BLaER1 treated with 17β-estradiol and CSF1 and Interleukin-3, amounts not matched to agents 10 nM and 100 nM (cell line): ENCODE measurements at regions not wholly inside any gene's neighbourhood (a gene's known extent, or its start where the extent isn't known, plus 50 kb on each side); places are given as distances from the start of the nearest gene placed in this dataset.

ENCODE experiments used
- H3K27ac ChIP-seq, 11 experiments: shearing (Covaris generic); formaldehyde crosslinking; 2 replicates each; pipeline ENCODE4 v1.8.1; 2022
- H3K27me3 ChIP-seq, 11 experiments: shearing (Covaris generic); formaldehyde crosslinking; 2 replicates each; pipeline ENCODE4 v1.8.1; 2022
- H3K36me3 ChIP-seq, 11 experiments: shearing (Covaris generic); formaldehyde crosslinking; 2 replicates each; pipeline ENCODE4 v1.8.1; 2022
- H3K4me1 ChIP-seq, 10 experiments: shearing (Covaris generic); formaldehyde crosslinking; 2 replicates each; pipeline ENCODE4 v1.8.1; 2022
- H3K4me2 ChIP-seq, 11 experiments: shearing (Covaris generic); formaldehyde crosslinking; 2 replicates each; pipeline ENCODE4 v1.8.1; 2022
- H3K4me3 ChIP-seq, 10 experiments: shearing (Covaris generic); formaldehyde crosslinking; 2 replicates each; pipeline ENCODE4 v1.8.1; 2022
- H3K9ac ChIP-seq, 11 experiments: shearing (Covaris generic); formaldehyde crosslinking; 2 replicates each; pipeline ENCODE4 v1.8.1; 2022
- H3K9me3 ChIP-seq, 11 experiments: shearing (Covaris generic); formaldehyde crosslinking; replicated peaks in 1 of 11; 2 replicates each; pipeline ENCODE4 v1.8.1; 2022
- H4K20me1 ChIP-seq, 11 experiments: shearing (Covaris generic); formaldehyde crosslinking; 2 replicates each; pipeline ENCODE4 v1.8.1; 2022
- Cebpa-rat ChIP-seq, 11 experiments: shearing (Covaris generic); IDR thresholded peaks; 2 replicates each; pipeline ENCODE4 v1.8.1; 2022

- Histone ChIP-seq H3K4me1 (peaks cover 0 to 62% (median 4%) of the 10 kb centered on the region in 10 experiments; a peak in 9 of 20 replicates), H3K36me3 (no peaks in the 10 kb centered on the region), H3K9ac (no peak overlapping the region), H4K20me1 (no peaks in the 10 kb centered on the region), H3K4me2 (peak overlapping the region in 3 of 11 experiments; percentile 66 to 73 (median 73); a peak in 6 of 22 replicates), H3K4me3 (no peak overlapping the region), H3K27me3 (no peaks in the 10 kb centered on the region), H3K27ac (peak overlapping the region in 3 of 11 experiments; percentile 49 to 57 (median 53); a peak in 6 of 22 replicates), H3K9me3 (peaks cover 19 to 32% (median 24%) of the 10 kb centered on the region in 11 experiments)
- TF ChIP-seq Cebpa-rat (IDR thresholded peaks at IDR 0.05) = no peak
These were observed 621.0 kb downstream of the NPHP4 start for GRCh38 chr1:5371270-5371669.

- H3K27ac ChIP-seq = peak overlapping the region in 3 of 11 experiments; percentile 48 to 57 (median 49); a peak in 4 of 22 replicates
- no peak for TF ChIP-seq Cebpa-rat (IDR thresholded peaks at IDR 0.05)
- peaks cover 19 to 32% (median 24%) of the 10 kb centered on the region in 11 experiments for H3K9me3 ChIP-seq
- peaks cover 0 to 62% (median 4%) of the 10 kb centered on the region in 10 experiments; a peak in 9 of 20 replicates for H3K4me1 ChIP-seq
- H3K4me2 ChIP-seq = peak overlapping the region in 5 of 11 experiments; percentile 24 to 73 (median 66); a peak in 9 of 22 replicates
- H4K20me1 ChIP-seq = no peaks in the 10 kb centered on the region
- H3K36me3 ChIP-seq = no peaks in the 10 kb centered on the region
- no peaks in the 10 kb centered on the region for H3K27me3 ChIP-seq
- H3K4me3 ChIP-seq = no peak overlapping the region
- no peak overlapping the region for H3K9ac ChIP-seq
These were observed 621.9 kb downstream of the NPHP4 start for GRCh38 chr1:5370311-5370710.

GRCh38 chr1:5369223-5369622 lies 623.0 kb downstream of the NPHP4 start:
- H3K36me3 ChIP-seq = no peaks in the 10 kb centered on the region
- H3K9me3 ChIP-seq = peaks cover 16 to 29% (median 22%) of the 10 kb centered on the region in 11 experiments
- H3K27me3 ChIP-seq = no peaks in the 10 kb centered on the region
- H3K27ac ChIP-seq = no peak overlapping the region
- H3K4me1 ChIP-seq = peaks cover 0 to 60% (median 4%) of the 10 kb centered on the region in 10 experiments; a peak in 9 of 20 replicates
- H3K9ac ChIP-seq = no peak overlapping the region
- no peak overlapping the region for H3K4me3 ChIP-seq
- H3K4me2 ChIP-seq = peak overlapping the region in 3 of 11 experiments; percentile 66 to 73 (median 73); a peak in 3 of 22 replicates
- no peaks in the 10 kb centered on the region for H4K20me1 ChIP-seq
- TF ChIP-seq Cebpa-rat (IDR thresholded peaks at IDR 0.05) = no peak

- Histone ChIP-seq H3K27ac (no peak overlapping the region), H3K4me1 (peaks cover 0 to 50% (median 4%) of the 10 kb centered on the region in 10 experiments; a peak in 9 of 20 replicates), H3K4me2 (peak overlapping the region in 3 of 11 experiments; percentile 3 to 36 (median 27); a peak in 3 of 22 replicates), H3K36me3 (no peaks in the 10 kb centered on the region), H3K27me3 (no peaks in the 10 kb centered on the region), H3K4me3 (no peak overlapping the region), H4K20me1 (no peaks in the 10 kb centered on the region), H3K9me3 (peaks cover 6 to 19% (median 12%) of the 10 kb centered on the region in 11 experiments), H3K9ac (no peak overlapping the region)
- no peak for TF ChIP-seq Cebpa-rat (IDR thresholded peaks at IDR 0.05)
These were observed 624.0 kb downstream of the NPHP4 start for GRCh38 chr1:5368201-5368600.

GRCh38 chr1:5367306-5367705 lies 624.9 kb downstream of the NPHP4 start:
- Histone ChIP-seq H3K9me3 (peaks cover 0 to 10% (median 3%) of the 10 kb centered on the region in 11 experiments; a peak in 10 of 22 replicates), H4K20me1 (no peaks in the 10 kb centered on the region), H3K27me3 (no peaks in the 10 kb centered on the region), H3K4me3 (no peak overlapping the region), H3K4me1 (peaks cover 0 to 41% (median 4%) of the 10 kb centered on the region in 10 experiments; a peak in 9 of 20 replicates), H3K9ac (no peak overlapping the region), H3K36me3 (no peaks in the 10 kb centered on the region), H3K27ac (no peak overlapping the region), H3K4me2 (peak overlapping the region in 3 of 11 experiments; percentile 3 to 36 (median 27); a peak in 1 of 22 replicates)
- no peak for TF ChIP-seq Cebpa-rat (IDR thresholded peaks at IDR 0.05)

- Histone ChIP-seq H3K4me2 (no peak overlapping the region), H3K36me3 (no peaks in the 10 kb centered on the region), H3K4me1 (peaks cover 0 to 35% (median 4%) of the 10 kb centered on the region in 10 experiments; a peak in 9 of 20 replicates), H3K9ac (no peak overlapping the region), H3K27ac (no peak overlapping the region), H3K9me3 (peaks cover 2 to 9% (median 6%) of the 10 kb centered on the region in 11 experiments; a peak in 17 of 22 replicates), H3K27me3 (no peaks in the 10 kb centered on the region), H4K20me1 (no peaks in the 10 kb centered on the region), H3K4me3 (no peak overlapping the region)
- TF ChIP-seq Cebpa-rat (IDR thresholded peaks at IDR 0.05) = no peak
These were observed 626.5 kb downstream of the NPHP4 start for GRCh38 chr1:5365751-5366150.

- Histone ChIP-seq H3K4me3 (no peak overlapping the region), H3K27ac (no peak overlapping the region), H3K9ac (no peak overlapping the region), H3K4me2 (no peak overlapping the region), H3K9me3 (peaks cover 13 to 21% (median 18%) of the 10 kb centered on the region in 11 experiments), H3K4me1 (peaks cover 0 to 23% (median 0%) of the 10 kb centered on the region in 10 experiments; a peak in 6 of 20 replicates), H3K27me3 (no peaks in the 10 kb centered on the region), H3K36me3 (no peaks in the 10 kb centered on the region), H4K20me1 (no peaks in the 10 kb centered on the region)
- TF ChIP-seq Cebpa-rat (IDR thresholded peaks at IDR 0.05) = no peak
These were observed 627.6 kb downstream of the NPHP4 start for GRCh38 chr1:5364591-5364990.

- Histone ChIP-seq H3K27ac (no peak overlapping the region), H4K20me1 (no peaks in the 10 kb centered on the region), H3K4me3 (no peak overlapping the region), H3K4me1 (no peaks in the 10 kb centered on the region), H3K9me3 (peaks cover 37 to 51% (median 39%) of the 10 kb centered on the region in 11 experiments), H3K36me3 (no peaks in the 10 kb centered on the region), H3K27me3 (no peaks in the 10 kb centered on the region), H3K9ac (no peak overlapping the region), H3K4me2 (no peak overlapping the region)
- TF ChIP-seq Cebpa-rat (IDR thresholded peaks at IDR 0.05) = no peak
These were observed 637.5 kb downstream of the NPHP4 start for GRCh38 chr1:5354681-5355080.

- TF ChIP-seq Cebpa-rat (IDR thresholded peaks at IDR 0.05) = no peak
These were observed 640.9 kb downstream of the NPHP4 start for GRCh38 chr1:5351366-5351765.

More at GRCh38 chr1:5351366-5351765, 640.9 kb downstream of the NPHP4 start:
- no peak overlapping the region for H3K4me3 ChIP-seq
- no peaks in the 10 kb centered on the region for H3K27me3 ChIP-seq
- no peaks in the 10 kb centered on the region for H4K20me1 ChIP-seq
- no peak overlapping the region for H3K4me2 ChIP-seq
- peaks cover 0 to 12% (median 8%) of the 10 kb centered on the region in 10 experiments; a peak in 10 of 20 replicates for H3K4me1 ChIP-seq
- H3K9ac ChIP-seq = no peak overlapping the region
- H3K9me3 ChIP-seq = peaks cover 6 to 28% (median 12%) of the 10 kb centered on the region in 11 experiments
- no peak overlapping the region for H3K27ac ChIP-seq
- H3K36me3 ChIP-seq = no peaks in the 10 kb centered on the region
